HG03342 (cell line): ENCODE measurements at regions not wholly inside any gene's neighbourhood (a gene's known extent, or its start where the extent isn't known, plus 50 kb on each side); places are given as distances from the start of the nearest gene placed in this dataset.
A peak's percentile ranks its signal among the peaks of the same experiment; 100 is the strongest.
"Not testable (repeated sequence)": the region's sequence is repeated elsewhere in the genome, so short reads cannot be mapped to it uniquely, and the experiment has no call there.

Experiments used
- ATAC-seq: cut with Tn5 transposase; IDR thresholded peaks from one replicate; pipeline ENCODE4 v1.9.1; 2021; ENCODE audit warnings: mild to moderate bottlenecking, moderate library complexity; ENCODE audit not compliant: unreplicated experiment

DNA sequence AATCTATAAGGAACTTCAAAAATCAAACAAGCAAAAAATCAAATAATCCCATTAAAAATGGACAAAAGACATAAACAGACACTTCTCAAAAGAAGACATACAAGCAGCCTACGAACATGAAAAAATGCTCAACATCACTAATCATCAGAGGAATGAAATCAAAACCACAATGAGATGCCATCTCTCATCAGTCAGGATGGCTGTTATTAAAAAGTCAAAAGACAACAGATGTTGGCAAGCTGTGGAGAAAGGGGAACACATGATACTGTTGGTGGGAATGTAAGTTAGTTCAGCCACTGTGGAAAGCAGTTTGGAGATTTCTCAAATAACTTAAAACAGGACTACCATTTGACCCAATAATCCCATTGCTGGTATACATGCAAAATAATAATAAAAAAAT, 226.4 kb downstream of the S1PR1 start:
- no peak for ATAC-seq

DNA sequence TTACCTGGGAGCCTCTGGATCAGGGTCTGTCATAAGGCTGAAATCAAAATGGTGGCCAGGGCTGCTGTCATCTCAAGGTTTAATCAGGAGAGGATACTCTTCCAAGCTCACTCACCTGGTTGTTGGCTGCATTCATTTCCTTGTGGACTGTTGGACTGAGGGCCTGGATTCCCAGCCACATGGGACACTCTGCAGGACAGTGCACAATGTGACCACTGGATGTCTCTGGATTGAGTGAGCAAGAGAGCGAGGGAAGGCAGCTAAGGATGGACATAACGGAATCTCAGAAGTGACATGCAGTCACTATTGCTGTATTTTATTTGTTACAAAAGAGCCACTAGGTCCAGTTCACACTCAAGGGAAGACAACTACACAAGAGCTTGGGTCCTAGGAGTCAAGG, 229.1 kb downstream of the S1PR1 start:
- ATAC-seq, result no peak

- peak; percentile 47 for ATAC-seq
Measured at GRCh38 chr1:101474039-101474665, 237.3 kb downstream of the S1PR1 start.

DNA sequence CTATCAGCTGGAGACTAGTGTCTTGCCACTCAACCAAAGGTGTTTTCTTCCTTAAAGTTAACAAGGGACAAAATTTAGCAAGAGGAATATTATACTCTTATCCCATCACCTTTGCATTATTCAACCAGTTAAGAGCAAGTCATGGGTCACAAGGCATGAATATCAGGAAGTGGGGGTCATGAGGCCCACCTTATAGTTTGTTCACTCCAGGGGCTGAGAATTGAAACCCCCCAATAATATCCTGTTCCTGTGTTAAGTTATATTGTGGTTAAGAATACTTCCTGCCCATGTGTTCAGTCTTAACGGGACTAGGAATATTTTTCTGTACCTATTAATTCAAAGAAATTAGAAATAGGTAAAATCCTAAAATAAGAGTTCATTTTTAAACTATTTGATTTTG, 239.7 kb downstream of the S1PR1 start:
- no peak for ATAC-seq

DNA sequence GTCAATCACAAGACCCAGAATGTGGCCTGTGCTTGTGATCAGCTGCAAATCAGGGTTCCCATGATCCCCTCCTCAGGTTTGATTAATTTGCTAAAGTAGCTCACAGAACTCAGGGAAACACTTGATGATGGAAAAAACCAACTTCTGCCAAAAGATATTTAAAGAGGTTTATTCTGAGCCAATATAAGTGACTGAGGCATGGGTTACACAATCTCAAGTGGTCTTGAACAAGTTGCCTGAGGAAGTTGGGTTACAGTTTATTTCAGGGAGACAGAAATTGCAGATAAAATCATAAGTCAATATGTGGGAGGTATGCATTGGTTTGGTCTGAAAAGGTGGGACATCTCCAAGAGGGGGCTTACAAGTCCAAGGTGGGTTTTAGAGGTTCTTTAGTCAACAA, 243.1 kb downstream of the S1PR1 start:
- ATAC-seq, result no peak

DNA sequence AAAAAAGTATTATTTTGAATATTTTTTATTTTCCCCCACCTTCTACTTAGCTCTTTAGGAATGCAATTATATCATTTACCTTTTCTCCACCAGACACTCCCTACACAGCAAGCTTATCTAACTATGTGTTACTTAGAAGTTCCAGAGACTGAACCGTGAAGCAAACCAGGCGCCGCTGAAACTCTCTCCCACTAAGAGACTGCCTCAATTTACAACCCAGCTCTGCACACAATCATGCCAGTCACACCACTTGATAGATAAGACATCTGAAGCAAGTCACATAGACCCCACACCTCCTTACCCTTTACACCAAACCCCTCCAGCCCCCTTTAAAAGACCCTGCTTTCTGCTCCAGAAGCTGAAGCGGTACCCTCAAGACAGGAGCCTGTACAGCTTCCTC, 245.5 kb downstream of the S1PR1 start:
- no peak for ATAC-seq

DNA sequence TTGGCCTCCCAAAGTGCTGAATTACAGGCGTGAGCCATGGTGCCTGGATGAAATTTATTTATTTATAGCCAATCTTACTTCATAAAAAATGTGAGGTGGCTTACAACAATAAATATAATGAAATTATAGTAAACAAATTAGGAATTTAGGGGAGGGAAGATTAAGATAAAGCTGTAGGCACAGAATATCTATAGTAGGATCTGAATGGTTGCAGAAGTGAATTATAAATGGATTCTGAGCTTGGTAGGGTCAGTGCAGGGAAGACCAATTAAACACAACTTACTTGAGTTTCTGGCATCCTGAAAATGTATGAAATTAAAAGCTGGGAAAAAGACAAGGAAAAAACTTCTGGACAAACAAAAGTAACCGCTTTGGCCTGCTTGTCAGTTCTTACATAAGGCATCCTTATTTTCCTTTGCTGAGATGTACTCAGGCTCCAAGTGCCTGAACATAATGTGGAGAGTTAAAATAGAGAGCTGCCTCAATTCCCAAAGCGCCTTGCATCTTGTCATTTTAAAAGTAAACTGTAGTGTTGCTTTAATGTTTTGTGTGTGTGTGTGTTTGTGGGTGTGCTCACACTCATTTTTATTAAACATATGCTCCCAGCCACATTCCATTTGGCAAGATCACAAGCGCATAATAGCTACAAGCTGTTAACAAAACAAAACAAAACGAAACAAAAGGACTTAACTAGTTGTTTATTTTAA, 247.3 kb downstream of the S1PR1 start:
- no peak for ATAC-seq

GRCh38 chr1:101484689-101485338, 248.0 kb downstream of the S1PR1 start:
- ATAC-seq, result no peak

- ATAC-seq, result no peak
Measured at GRCh38 chr1:101485712-101486111, 248.9 kb downstream of the S1PR1 start.

GRCh38 chr1:101492144-101492543, 255.3 kb downstream of the S1PR1 start:
- ATAC-seq, result not testable (repeated sequence)

DNA sequence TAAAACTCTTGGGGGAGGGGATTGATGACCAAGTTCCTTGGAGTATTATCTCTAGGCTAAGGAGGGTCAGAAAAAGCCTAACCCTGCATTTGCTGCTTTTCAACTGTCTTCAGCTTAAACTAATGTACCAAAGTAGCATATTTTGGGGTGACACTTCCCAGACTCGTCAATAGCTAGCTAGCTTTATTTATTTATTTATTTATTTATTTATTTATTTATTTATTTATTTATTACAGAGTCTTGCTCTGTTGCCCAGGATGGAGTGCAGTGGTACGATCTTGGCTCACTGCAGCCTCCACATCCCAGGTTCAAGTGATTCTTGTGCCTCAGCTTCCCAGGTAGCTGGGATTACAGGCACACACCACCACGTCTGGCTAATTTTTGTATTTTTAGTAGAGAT, 257.1 kb downstream of the S1PR1 start:
- ATAC-seq, result not testable (repeated sequence)

GRCh38 chr1:101496109-101496508, 259.3 kb downstream of the S1PR1 start:
- no peak for ATAC-seq

GRCh38 chr1:101497881-101498559, 261.2 kb downstream of the S1PR1 start:
- ATAC-seq, result no peak

DNA sequence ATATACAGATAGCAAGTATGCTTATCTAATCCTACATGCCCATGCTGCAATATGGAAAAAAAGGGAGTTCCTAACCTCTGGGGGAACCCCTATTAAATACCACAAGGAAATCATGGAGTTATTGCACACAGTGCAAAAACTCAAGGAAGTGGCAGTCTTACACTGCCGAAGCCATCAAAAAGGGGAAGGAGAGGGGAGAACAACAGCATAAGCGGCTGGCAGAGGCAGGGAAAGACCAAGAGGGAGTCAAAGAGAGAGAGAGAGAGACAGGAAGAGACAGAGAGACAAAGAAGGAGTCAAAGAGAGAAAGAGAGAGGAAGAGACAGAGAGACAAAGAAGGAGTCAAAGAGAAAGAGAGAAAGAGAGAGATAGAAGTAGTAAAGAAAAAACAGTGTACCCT, 267.3 kb downstream of the S1PR1 start:
- not testable (repeated sequence) for ATAC-seq

- not testable (repeated sequence) for ATAC-seq
Measured at GRCh38 chr1:101505240-101505639, 268.4 kb downstream of the S1PR1 start.

GRCh38 chr1:101506541-101507164, 269.8 kb downstream of the S1PR1 start:
- peak; percentile 80 for ATAC-seq

- ATAC-seq, result no peak
Measured at GRCh38 chr1:101507547-101507971, 270.7 kb downstream of the S1PR1 start.

- no peak for ATAC-seq
Measured at GRCh38 chr1:101508913-101509312, 272.1 kb downstream of the S1PR1 start.

DNA sequence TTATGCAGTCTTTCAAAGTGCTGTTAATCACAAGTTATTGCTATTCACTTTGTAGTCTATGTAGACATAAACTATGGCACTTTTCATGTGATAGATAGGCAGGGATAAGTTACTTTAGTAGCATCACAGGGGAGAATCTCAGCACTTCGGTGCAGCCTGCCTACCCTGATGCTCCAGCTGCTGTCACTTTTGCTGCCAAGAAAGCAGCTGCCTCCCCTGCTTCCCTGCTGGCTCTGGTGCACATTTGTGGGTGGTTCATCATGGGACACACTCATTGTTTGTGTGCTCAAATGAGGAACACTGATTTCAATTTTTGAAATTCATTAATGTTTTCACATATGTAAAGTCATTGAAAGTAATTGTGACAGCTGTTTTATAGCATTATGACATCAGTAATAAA, 272.6 kb downstream of the S1PR1 start:
- no peak for ATAC-seq

DNA sequence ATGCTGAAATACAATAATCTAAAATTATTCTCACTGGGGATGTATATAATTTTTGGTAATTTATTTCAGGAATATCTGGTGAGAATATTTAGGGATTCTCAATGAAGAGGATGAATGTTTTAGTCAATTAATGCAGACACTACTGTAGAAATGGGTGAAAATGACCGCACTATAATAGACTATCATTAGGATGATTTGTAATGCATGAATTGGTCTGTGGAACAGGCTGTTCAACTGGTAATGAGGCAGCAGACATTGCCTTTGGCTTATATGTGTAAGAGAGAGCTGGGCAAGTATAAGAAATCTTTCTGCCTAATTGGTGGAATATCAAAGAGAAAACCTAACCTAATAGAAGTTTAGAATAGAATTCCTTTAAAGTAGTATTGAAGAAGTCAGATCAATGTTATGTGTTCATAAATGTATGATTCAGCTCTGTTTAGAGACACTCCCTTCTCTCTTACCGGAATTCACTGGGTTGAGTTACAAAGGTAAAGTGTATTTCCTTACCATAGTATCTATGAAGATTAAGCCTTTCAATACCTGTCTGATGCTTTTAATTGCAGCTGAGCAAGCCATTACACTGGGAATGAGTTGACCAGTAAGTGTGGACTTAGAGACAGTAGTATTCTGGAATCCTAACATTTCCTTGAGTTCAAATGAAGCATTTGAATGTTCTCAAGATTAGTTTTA, 274.5 kb downstream of the S1PR1 start:
- no peak for ATAC-seq

- peak; percentile 92 for ATAC-seq
Measured at GRCh38 chr1:101520302-101520701, 283.5 kb downstream of the S1PR1 start.
